Naive thymus-derived CD8-positive, alpha-beta T cell (primary cell): ENCODE measurements at regions not wholly inside any gene's neighbourhood (a gene's known extent, or its start where the extent isn't known, plus 50 kb on each side); places are given as distances from the start of the nearest gene placed in this dataset.

Experiments used
- ATAC-seq, 2 donors: fragments of 150-1000 bp; cut with Tn5 transposase in 1 of 2; sonication (Bioruptor Pico), chemical (Tn5 transposase) in 1 of 2; 1 replicate in 1 of 2; 2 replicates in 1 of 2; pipeline ENCODE4 v1.10.0; 2021; ENCODE audit warnings: mild to moderate bottlenecking in 2 of 2, moderate library complexity in 2 of 2
- POLR2A ChIA-PET: fragments of 350-600 bp; sonication (Branson Sonifier 250); formaldehyde crosslinking; loops from one replicate; lab custom pipeline; 2021; ENCODE audit warnings: antibody characterized with exemption; lab: Charles Lee
- DNase-seq, 10 donors: peaks; one replicate each; pipeline versions ENCODE4 v3.0.0 to v3.0.0-alpha.2; 2020 to 2022
- H3K27ac Mint-ChIP-seq, 10 donors: one replicate each; pipeline ENCODE4 v1.8.0; 2020 to 2022; ENCODE audit warnings: mild to moderate bottlenecking in 10 of 10, mixed read lengths in 10 of 10, moderate library complexity in 4 of 10, inconsistent platforms in 1 of 10
- H3K27me3 Mint-ChIP-seq, 5 donors: one replicate each; pipeline ENCODE4 v1.8.0; 2021 to 2022; ENCODE audit warnings: mixed read lengths in 5 of 5
- H3K36me3 Mint-ChIP-seq, 3 donors: one replicate each; pipeline ENCODE4 v1.8.0; 2020 to 2022; ENCODE audit warnings: mixed read lengths in 3 of 3, mild to moderate bottlenecking in 2 of 3, inconsistent platforms in 1 of 3
- H3K4me1 Mint-ChIP-seq, 4 donors: one replicate each; pipeline ENCODE4 v1.8.0; 2021 to 2022; ENCODE audit warnings: mixed read lengths in 4 of 4
- H3K4me3 Mint-ChIP-seq, 10 donors: one replicate each; pipeline ENCODE4 v1.8.0; 2020 to 2022; ENCODE audit warnings: mild to moderate bottlenecking in 10 of 10, mixed read lengths in 10 of 10, moderate library complexity in 6 of 10, inconsistent platforms in 1 of 10
- H3K9me3 Mint-ChIP-seq, 9 donors: one replicate each; pipeline ENCODE4 v1.8.0; 2020 to 2022; ENCODE audit warnings: mixed read lengths in 9 of 9, mild to moderate bottlenecking in 3 of 9, inconsistent platforms in 1 of 9, moderate library complexity in 1 of 9

GRCh38 chrX:121102101-121102500 is 54.7 kb downstream of the GLUD2 start:
- POLR2A ChIA-PET = no interaction called here
- Mint-ChIP-seq H3K27me3 (peaks cover 0 to 10% (median 0%) of the 10 kb centered on the region in 5 donors), H3K4me1 (no peaks in the 10 kb centered on the region), H3K9me3 (no peaks in the 10 kb centered on the region), H3K36me3 (no peaks in the 10 kb centered on the region), H3K27ac (no peak overlapping the region), H3K4me3 (no peak overlapping the region)
- DNase-seq = no peak
- no peak for ATAC-seq

- H3K36me3 Mint-ChIP-seq = no peaks in the 10 kb centered on the region
- ATAC-seq (no peak), DNase-seq (no peak)
- POLR2A ChIA-PET = no interaction called here
- H3K4me1 Mint-ChIP-seq = no peaks in the 10 kb centered on the region
- peaks cover 0 to 18% (median 0%) of the 10 kb centered on the region in 5 donors for H3K27me3 Mint-ChIP-seq
- no peak overlapping the region for H3K4me3 Mint-ChIP-seq
- no peak overlapping the region for H3K27ac Mint-ChIP-seq
- no peaks in the 10 kb centered on the region for H3K9me3 Mint-ChIP-seq
These were observed 56.0 kb downstream of the GLUD2 start for GRCh38 chrX:121103381-121103780.

GRCh38 chrX:121106484-121107235 is 59.2 kb downstream of the GLUD2 start:
- no peak for ATAC-seq
- Mint-ChIP-seq H3K27ac (no peak overlapping the region), H3K27me3 (peaks cover 0 to 8% (median 0%) of the 10 kb centered on the region in 5 donors), H3K9me3 (peaks cover 0 to 4% (median 0%) of the 10 kb centered on the region in 9 donors), H3K36me3 (no peaks in the 10 kb centered on the region), H3K4me3 (no peak overlapping the region), H3K4me1 (no peaks in the 10 kb centered on the region)
- no peak for DNase-seq
- POLR2A ChIA-PET = no interaction called here

GRCh38 chrX:121109986-121110385 is 62.6 kb downstream of the GLUD2 start:
- no peak for ATAC-seq
- no peak overlapping the region for H3K4me3 Mint-ChIP-seq
- H3K4me1 Mint-ChIP-seq = no peaks in the 10 kb centered on the region
- H3K9me3 Mint-ChIP-seq = peaks cover 0 to 4% (median 0%) of the 10 kb centered on the region in 9 donors
- H3K27me3 Mint-ChIP-seq = peaks cover 0 to 8% (median 0%) of the 10 kb centered on the region in 5 donors
- H3K27ac Mint-ChIP-seq = no peak overlapping the region
- no peak for DNase-seq
- H3K36me3 Mint-ChIP-seq = no peaks in the 10 kb centered on the region
- POLR2A ChIA-PET = no interaction called here

GRCh38 chrX:121110536-121110935 is 63.1 kb downstream of the GLUD2 start:
- H3K4me1 Mint-ChIP-seq = no peaks in the 10 kb centered on the region
- peaks cover 0 to 4% (median 0%) of the 10 kb centered on the region in 9 donors for H3K9me3 Mint-ChIP-seq
- H3K4me3 Mint-ChIP-seq = no peak overlapping the region
- H3K27me3 Mint-ChIP-seq = peaks cover 0 to 8% (median 0%) of the 10 kb centered on the region in 5 donors
- ATAC-seq = no peak
- no peaks in the 10 kb centered on the region for H3K36me3 Mint-ChIP-seq
- POLR2A ChIA-PET = no interaction called here
- no peak for DNase-seq
- H3K27ac Mint-ChIP-seq = no peak overlapping the region

GRCh38 chrX:121114691-121115090 is 67.3 kb downstream of the GLUD2 start:
- POLR2A ChIA-PET = no interaction called here
- H3K4me3 Mint-ChIP-seq = no peak overlapping the region
- no peak for DNase-seq

GRCh38 chrX:121120690-121121605 is 73.5 kb downstream of the GLUD2 start:
- Mint-ChIP-seq H3K4me3 (no peak overlapping the region), H3K27ac (peak overlapping the region in 1 of 10 donors; percentile 28), H3K9me3 (no peaks in the 10 kb centered on the region), H3K36me3 (no peaks in the 10 kb centered on the region), H3K27me3 (no peaks in the 10 kb centered on the region), H3K4me1 (no peaks in the 10 kb centered on the region)
- ATAC-seq (no peak), DNase-seq (no peak)
- POLR2A ChIA-PET = no interaction called here

More at GRCh38 chrX:121114691-121115090, 67.3 kb downstream of the GLUD2 start:
- no peaks in the 10 kb centered on the region for H3K27me3 Mint-ChIP-seq
- no peak overlapping the region for H3K27ac Mint-ChIP-seq
- peaks cover 0 to 3% (median 0%) of the 10 kb centered on the region in 9 donors for H3K9me3 Mint-ChIP-seq
- ATAC-seq = no peak
- H3K4me1 Mint-ChIP-seq = no peaks in the 10 kb centered on the region
- no peaks in the 10 kb centered on the region for H3K36me3 Mint-ChIP-seq

- DNase-seq (no peak), ATAC-seq (no peak)
- H3K4me3 Mint-ChIP-seq = no peak overlapping the region
- no peaks in the 10 kb centered on the region for H3K9me3 Mint-ChIP-seq
- H3K27me3 Mint-ChIP-seq = peaks cover 0 to 4% (median 0%) of the 10 kb centered on the region in 5 donors
- POLR2A ChIA-PET = no interaction called here
- H3K36me3 Mint-ChIP-seq = no peaks in the 10 kb centered on the region
- H3K4me1 Mint-ChIP-seq = no peaks in the 10 kb centered on the region
- H3K27ac Mint-ChIP-seq = no peak overlapping the region
These were observed 74.9 kb downstream of the GLUD2 start for GRCh38 chrX:121122332-121122731.

GRCh38 chrX:121128925-121129877 is 81.8 kb downstream of the GLUD2 start:
- no peak overlapping the region for H3K4me3 Mint-ChIP-seq
- no peak for DNase-seq

GRCh38 chrX:121132675-121133074 is 85.3 kb downstream of the GLUD2 start:
- H3K36me3 Mint-ChIP-seq = no peaks in the 10 kb centered on the region
- H3K27ac Mint-ChIP-seq = no peak overlapping the region
- ATAC-seq (no peak), DNase-seq (no peak)
- H3K9me3 Mint-ChIP-seq = no peaks in the 10 kb centered on the region
- H3K4me3 Mint-ChIP-seq = no peak overlapping the region
- H3K27me3 Mint-ChIP-seq = peaks cover 0 to 3% (median 0%) of the 10 kb centered on the region in 5 donors
- POLR2A ChIA-PET = no interaction called here
- H3K4me1 Mint-ChIP-seq = no peaks in the 10 kb centered on the region

More at GRCh38 chrX:121128925-121129877, 81.8 kb downstream of the GLUD2 start:
- no peaks in the 10 kb centered on the region for H3K36me3 Mint-ChIP-seq
- no peak for ATAC-seq
- no peak overlapping the region for H3K27ac Mint-ChIP-seq
- no peaks in the 10 kb centered on the region for H3K9me3 Mint-ChIP-seq
- H3K27me3 Mint-ChIP-seq = peaks cover 0 to 8% (median 0%) of the 10 kb centered on the region in 5 donors
- POLR2A ChIA-PET = no interaction called here
- no peaks in the 10 kb centered on the region for H3K4me1 Mint-ChIP-seq

GRCh38 chrX:121135488-121136207 is 88.2 kb downstream of the GLUD2 start:
- H3K4me3 Mint-ChIP-seq = no peak overlapping the region
- POLR2A ChIA-PET = no interaction called here
- H3K36me3 Mint-ChIP-seq = no peaks in the 10 kb centered on the region
- H3K4me1 Mint-ChIP-seq = no peaks in the 10 kb centered on the region
- no peaks in the 10 kb centered on the region for H3K9me3 Mint-ChIP-seq
- ATAC-seq (no peak), DNase-seq (no peak)
- no peak overlapping the region for H3K27ac Mint-ChIP-seq
- peaks cover 0 to 7% (median 0%) of the 10 kb centered on the region in 5 donors for H3K27me3 Mint-ChIP-seq
